ENCODE measurements at regions not wholly inside any gene's neighbourhood (a gene's known extent, or its start where the extent isn't known, plus 50 kb on each side); places are given as distances from the start of the nearest gene placed in this dataset.

DNA sequence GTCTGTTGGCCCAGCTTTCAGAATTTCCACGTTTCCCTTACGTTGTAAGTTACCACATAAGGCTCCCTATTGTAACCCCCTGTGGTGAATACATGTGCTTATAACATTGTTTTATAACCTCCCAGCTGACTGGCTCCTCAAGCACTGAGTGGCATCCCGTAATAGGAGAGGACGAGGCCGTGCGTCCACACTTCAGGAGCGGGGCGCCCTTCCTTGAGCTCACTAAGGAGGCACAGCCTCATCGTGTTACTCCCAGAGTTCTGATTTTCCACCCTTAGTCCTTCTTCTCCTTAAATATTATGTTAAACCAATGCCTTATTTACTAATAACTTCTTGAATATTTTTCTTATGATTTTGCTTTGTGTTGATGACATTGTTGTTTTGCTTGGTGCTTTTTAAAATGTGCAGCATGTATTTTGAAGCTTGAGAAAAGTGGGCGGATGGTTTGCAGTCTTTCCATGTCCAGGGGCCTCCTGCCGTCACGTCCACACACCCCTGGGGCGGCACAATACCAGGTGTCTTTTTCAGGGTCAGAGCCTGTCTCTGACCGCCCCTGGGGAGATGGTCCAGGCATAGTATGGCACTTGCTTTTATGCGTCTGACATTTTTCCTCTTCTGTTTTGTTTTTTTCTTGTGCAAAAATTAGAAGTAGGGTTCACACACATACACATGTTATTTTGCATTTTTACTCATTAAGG is 181.8 kb downstream of the DLL1 start:
- TF ChIP-seq, protein P1, sequence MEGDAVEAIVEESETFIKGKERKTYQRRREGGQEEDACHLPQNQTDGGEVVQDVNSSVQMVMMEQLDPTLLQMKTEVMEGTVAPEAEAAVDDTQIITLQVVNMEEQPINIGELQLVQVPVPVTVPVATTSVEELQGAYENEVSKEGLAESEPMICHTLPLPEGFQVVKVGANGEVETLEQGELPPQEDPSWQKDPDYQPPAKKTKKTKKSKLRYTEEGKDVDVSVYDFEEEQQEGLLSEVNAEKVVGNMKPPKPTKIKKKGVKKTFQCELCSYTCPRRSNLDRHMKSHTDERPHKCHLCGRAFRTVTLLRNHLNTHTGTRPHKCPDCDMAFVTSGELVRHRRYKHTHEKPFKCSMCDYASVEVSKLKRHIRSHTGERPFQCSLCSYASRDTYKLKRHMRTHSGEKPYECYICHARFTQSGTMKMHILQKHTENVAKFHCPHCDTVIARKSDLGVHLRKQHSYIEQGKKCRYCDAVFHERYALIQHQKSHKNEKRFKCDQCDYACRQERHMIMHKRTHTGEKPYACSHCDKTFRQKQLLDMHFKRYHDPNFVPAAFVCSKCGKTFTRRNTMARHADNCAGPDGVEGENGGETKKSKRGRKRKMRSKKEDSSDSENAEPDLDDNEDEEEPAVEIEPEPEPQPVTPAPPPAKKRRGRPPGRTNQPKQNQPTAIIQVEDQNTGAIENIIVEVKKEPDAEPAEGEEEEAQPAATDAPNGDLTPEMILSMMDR (IDR thresholded peaks at IDR 0.05; ENCODE audit: low read depth, low read length, poor library complexity, severe bottlenecking): no peak
- no peak for TF ChIP-seq EZH2phosphoT487 (IDR thresholded peaks at IDR 0.05; ENCODE audit: borderline replicate concordance, low read length)
